ENCODE measurements at regions not wholly inside any gene's neighbourhood (a gene's known extent, or its start where the extent isn't known, plus 50 kb on each side); places are given as distances from the start of the nearest gene placed in this dataset.

- TF ChIP-seq POLR2AphosphoS5 (IDR thresholded peaks at IDR 0.05; ENCODE audit: low read depth, low read length) (no peak), REST (IDR thresholded peaks at IDR 0.05; ENCODE audit: insufficient read depth in 1 of 2, low read depth in 2 of 2, low read length in 2 of 2) (no peak), SIN3A (IDR thresholded peaks at IDR 0.05; ENCODE audit: borderline replicate concordance, insufficient read depth, low read length) (no peak), FOXP2 (optimal IDR thresholded peaks at IDR 0.05; ENCODE audit: borderline replicate concordance, extremely low read depth, extremely low read length, insufficient read depth) (no peak), TAF1 (IDR thresholded peaks at IDR 0.05; ENCODE audit: borderline replicate concordance, insufficient read depth, low read length) (no peak)
Observed at GRCh38 chr2:41206004-41206403, 754.1 kb upstream of the SLC8A1 start.

- TF ChIP-seq TAF1 (IDR thresholded peaks at IDR 0.05; ENCODE audit: borderline replicate concordance, insufficient read depth, low read length) (no peak), POLR2AphosphoS5 (IDR thresholded peaks at IDR 0.05; ENCODE audit: low read depth, low read length) (no peak), REST (IDR thresholded peaks at IDR 0.05; ENCODE audit: insufficient read depth in 1 of 2, low read depth in 2 of 2, low read length in 2 of 2) (no peak), SIN3A (IDR thresholded peaks at IDR 0.05; ENCODE audit: borderline replicate concordance, insufficient read depth, low read length) (no peak), FOXP2 (optimal IDR thresholded peaks at IDR 0.05; ENCODE audit: borderline replicate concordance, extremely low read depth, extremely low read length, insufficient read depth) (no peak)
Observed at GRCh38 chr2:41207578-41207977, 755.7 kb upstream of the SLC8A1 start.

GRCh38 chr2:41216978-41217377, 765.1 kb upstream of the SLC8A1 start:
- TF ChIP-seq POLR2AphosphoS5 (IDR thresholded peaks at IDR 0.05; ENCODE audit: low read depth, low read length), result no peak
- no peak for TF ChIP-seq REST (IDR thresholded peaks at IDR 0.05; ENCODE audit: insufficient read depth in 1 of 2, low read depth in 2 of 2, low read length in 2 of 2)
- TF ChIP-seq FOXP2 (optimal IDR thresholded peaks at IDR 0.05; ENCODE audit: borderline replicate concordance, extremely low read depth, extremely low read length, insufficient read depth), result no peak
- no peak for TF ChIP-seq TAF1 (IDR thresholded peaks at IDR 0.05; ENCODE audit: borderline replicate concordance, insufficient read depth, low read length)
- TF ChIP-seq SIN3A (IDR thresholded peaks at IDR 0.05; ENCODE audit: borderline replicate concordance, insufficient read depth, low read length), result no peak

GRCh38 chr2:41222593-41222992, 770.7 kb upstream of the SLC8A1 start:
- TF ChIP-seq REST (IDR thresholded peaks at IDR 0.05; ENCODE audit: insufficient read depth in 1 of 2, low read depth in 2 of 2, low read length in 2 of 2) (no peak), POLR2AphosphoS5 (IDR thresholded peaks at IDR 0.05; ENCODE audit: low read depth, low read length) (no peak), FOXP2 (optimal IDR thresholded peaks at IDR 0.05; ENCODE audit: borderline replicate concordance, extremely low read depth, extremely low read length, insufficient read depth) (no peak), TAF1 (IDR thresholded peaks at IDR 0.05; ENCODE audit: borderline replicate concordance, insufficient read depth, low read length) (no peak), SIN3A (IDR thresholded peaks at IDR 0.05; ENCODE audit: borderline replicate concordance, insufficient read depth, low read length) (no peak)

GRCh38 chr2:41234093-41234492, 782.2 kb upstream of the SLC8A1 start:
- no peak for TF ChIP-seq FOXP2 (optimal IDR thresholded peaks at IDR 0.05; ENCODE audit: borderline replicate concordance, extremely low read depth, extremely low read length, insufficient read depth)
- TF ChIP-seq REST (IDR thresholded peaks at IDR 0.05; ENCODE audit: insufficient read depth in 1 of 2, low read depth in 2 of 2, low read length in 2 of 2), result no peak
- TF ChIP-seq TAF1 (IDR thresholded peaks at IDR 0.05; ENCODE audit: borderline replicate concordance, insufficient read depth, low read length), result no peak
- no peak for TF ChIP-seq SIN3A (IDR thresholded peaks at IDR 0.05; ENCODE audit: borderline replicate concordance, insufficient read depth, low read length)
- no peak for TF ChIP-seq POLR2AphosphoS5 (IDR thresholded peaks at IDR 0.05; ENCODE audit: low read depth, low read length)
